ENCODE measurements at regions not wholly inside any gene's neighbourhood (a gene's known extent, or its start where the extent isn't known, plus 50 kb on each side); places are given as distances from the start of the nearest gene placed in this dataset.
"Not testable (repeated sequence)": the region's sequence is repeated elsewhere in the genome, so short reads cannot be mapped to it uniquely, and the experiment has no call there.

DNA sequence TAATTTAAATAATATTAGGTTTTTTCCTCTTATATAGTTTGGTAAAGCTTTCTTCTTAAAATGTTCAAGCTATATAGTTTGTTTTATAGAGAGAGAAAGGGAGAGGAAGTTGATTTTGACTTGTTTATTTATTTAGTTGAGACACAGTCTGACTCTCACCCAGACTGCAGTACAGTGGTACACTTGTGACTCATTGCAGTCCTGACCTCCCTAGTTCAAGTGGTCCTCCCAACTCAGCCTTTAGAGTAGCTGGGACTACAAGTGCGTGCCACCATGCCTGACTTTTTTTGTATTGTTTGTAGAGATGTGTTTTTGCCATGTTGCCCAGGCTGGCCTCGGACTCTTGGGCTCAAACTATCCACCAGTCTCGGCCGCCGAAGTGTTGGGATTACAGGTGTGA lies 187.4 kb upstream of the TGIF2LY start:
- not testable (repeated sequence) for DNase-seq

DNA sequence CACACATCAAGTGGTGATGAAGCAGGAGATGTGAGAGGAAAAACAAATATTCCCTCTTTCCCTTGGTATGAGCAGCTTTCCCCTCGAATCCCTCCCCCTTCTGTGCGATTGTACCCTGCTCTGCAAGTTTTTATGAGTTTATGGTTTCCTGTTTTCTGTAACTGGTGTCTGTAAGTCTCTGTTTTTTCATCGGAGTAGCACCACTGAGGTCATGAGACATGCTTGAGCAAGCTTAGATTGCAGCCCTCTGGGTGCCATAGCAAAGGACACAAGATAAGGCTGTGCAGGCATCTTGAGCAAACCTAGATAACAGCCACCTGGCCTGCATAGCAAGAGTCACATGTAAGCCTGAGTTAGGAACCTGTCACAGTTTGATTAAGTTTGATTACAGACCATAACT lies 174.6 kb upstream of the TGIF2LY start:
- not testable (repeated sequence) for DNase-seq

DNA sequence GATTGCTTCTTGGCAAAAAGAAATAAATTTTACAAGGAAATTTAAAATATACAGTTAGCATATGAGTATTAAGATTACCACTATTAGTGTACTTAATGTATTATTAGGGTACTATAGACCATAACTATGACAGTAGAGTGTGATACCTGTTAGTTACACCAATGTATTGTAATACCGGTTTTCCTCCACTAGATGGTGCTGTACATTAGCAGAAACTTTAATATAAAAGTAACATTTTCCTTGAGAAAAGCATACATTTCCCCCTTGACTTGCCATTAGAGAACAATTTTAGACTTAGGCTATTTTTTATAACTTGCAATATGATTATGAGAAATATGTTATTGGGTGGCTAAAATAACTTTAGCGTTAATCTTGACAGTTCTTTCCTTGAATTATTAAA lies 173.3 kb upstream of the TGIF2LY start:
- DNase-seq = peak; percentile 28

DNA sequence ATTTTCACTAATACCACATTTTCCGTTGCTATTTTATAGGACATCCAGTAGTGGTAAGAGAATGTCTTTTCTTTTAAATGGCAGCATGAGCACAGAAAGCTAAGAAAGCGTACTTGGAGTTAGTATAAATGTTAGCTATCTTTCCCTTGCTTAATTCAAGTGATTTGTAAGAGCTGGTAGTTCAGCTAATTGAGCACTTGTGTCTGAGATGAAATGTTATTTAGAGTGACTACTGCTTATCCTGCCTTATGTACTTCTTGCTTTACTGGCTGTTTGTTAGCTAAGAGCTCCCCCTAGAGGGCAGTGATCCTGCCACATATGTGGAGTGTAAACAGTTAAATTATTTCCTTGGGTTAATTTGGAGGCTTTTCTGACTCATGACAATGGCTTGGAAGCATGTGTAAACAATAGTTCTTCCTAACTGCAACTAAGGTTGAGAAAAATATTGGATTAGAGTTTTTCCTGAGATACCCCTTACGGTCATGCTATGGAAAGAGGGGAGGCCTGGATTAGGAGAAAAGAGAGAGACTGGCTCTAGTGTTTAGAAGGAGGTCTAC lies 171.9 kb upstream of the TGIF2LY start:
- not testable (repeated sequence) for DNase-seq

DNA sequence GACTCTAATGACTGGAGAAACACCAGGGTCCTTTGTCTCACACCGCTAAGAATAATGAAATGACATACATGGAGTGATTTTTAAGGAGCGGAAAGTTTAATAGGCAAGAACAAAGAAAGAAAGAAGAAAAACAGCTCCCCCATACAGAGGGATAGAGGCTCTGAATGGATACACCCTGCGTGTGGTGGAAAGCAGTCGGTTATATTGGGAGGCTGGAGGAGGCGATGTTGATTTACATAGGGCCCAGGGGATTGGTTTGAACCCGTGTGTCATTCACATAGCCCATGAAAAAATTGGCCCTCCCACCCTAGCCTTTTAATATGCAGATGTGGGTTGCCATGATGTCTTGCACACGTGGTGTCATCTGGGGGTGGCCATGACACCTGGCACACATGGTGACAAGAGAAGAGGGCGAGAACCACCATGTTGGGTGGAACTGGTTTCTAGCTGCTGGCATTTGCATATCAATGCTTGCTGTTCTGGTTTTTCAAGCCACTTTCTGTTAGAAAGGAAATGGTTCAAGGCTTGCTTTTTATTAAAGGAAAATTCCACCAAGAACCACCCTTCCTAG lies 168.5 kb upstream of the TGIF2LY start:
- DNase-seq = not testable (repeated sequence)
